ENCODE measurements at regions not wholly inside any gene's neighbourhood (a gene's known extent, or its start where the extent isn't known, plus 50 kb on each side); places are given as distances from the start of the nearest gene placed in this dataset.
A peak's percentile ranks its signal among the peaks of the same experiment; 100 is the strongest.

DNA sequence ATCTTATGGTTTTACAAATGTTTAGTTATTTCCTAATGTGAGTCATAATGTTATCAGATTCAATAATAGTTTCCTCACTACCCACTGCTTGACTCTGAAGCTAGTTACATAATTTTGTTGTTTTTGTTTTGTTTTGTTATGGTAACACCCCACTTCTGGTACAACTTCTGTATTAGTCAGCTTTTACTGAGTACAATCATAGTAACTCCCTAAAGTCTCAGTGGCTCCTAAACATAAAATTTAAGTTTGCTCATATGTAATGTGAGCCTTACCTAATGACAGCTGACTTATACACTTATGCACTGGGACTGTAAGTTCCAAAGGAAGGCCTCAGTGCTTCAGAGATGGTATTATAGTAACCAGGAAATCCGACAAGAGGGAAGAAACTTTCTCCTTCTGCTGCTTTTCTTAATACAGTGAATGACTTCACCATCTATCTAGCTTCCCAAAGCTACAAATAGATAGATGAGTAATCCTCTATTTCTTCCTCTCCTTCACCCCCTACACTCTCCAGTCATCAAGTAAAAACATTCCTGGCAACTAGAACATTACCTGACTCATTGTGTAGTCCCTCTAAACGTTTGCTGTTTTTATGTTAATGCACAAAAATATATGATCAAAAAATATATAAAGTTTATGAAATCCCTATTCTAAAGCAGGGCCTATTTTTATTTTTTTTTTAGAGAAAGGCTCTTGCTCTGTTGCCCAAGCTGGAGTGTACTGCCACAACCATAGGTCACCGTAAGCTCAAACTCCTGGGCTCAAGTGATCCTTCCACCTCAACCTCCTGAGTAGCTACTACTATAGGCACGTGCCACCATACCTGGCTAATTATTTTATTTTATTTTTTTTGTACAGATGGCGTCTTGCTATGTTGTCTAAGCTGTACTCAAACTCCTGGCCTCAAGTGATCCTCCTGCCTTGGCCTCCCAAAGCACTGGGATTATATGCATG is 563.0 kb downstream of the SOX6 start:
- DNase-seq (ENCODE audit: low read depth in 1 of 2, low spot score in 1 of 2): no peak
- in situ Hi-C loops (cut with HindIII; ENCODE audit: low pct_unique_long_range_greater_than_20kb, low sequenced_read_pairs): no loop called here
- no peak for TF ChIP-seq JUND (IDR thresholded peaks at IDR 0.05; ENCODE audit: low read depth)

- DNase-seq (ENCODE audit: low read depth in 1 of 2, low spot score in 1 of 2): no peak
- in situ Hi-C loops (cut with HindIII; ENCODE audit: low pct_unique_long_range_greater_than_20kb, low sequenced_read_pairs): no loop called here
- TF ChIP-seq JUND (IDR thresholded peaks at IDR 0.05; ENCODE audit: low read depth): no peak
Measured at GRCh38 chr11:15794361-15795150, 561.8 kb downstream of the SOX6 start.

- in situ Hi-C loops (cut with HindIII; ENCODE audit: low pct_unique_long_range_greater_than_20kb, low sequenced_read_pairs): no loop called here
- TF ChIP-seq JUND (IDR thresholded peaks at IDR 0.05; ENCODE audit: low read depth): no peak
- DNase-seq (ENCODE audit: low read depth in 1 of 2, low spot score in 1 of 2): no peak
Measured at GRCh38 chr11:15795378-15795777, 561.0 kb downstream of the SOX6 start.

- peak in 1 of 2 experiments; percentile 5 for DNase-seq (ENCODE audit: low read depth in 1 of 2, low spot score in 1 of 2)
- in situ Hi-C loops (cut with HindIII; ENCODE audit: low pct_unique_long_range_greater_than_20kb, low sequenced_read_pairs): no loop called here
Measured at GRCh38 chr11:15800111-15800800, 556.1 kb downstream of the SOX6 start.

DNA sequence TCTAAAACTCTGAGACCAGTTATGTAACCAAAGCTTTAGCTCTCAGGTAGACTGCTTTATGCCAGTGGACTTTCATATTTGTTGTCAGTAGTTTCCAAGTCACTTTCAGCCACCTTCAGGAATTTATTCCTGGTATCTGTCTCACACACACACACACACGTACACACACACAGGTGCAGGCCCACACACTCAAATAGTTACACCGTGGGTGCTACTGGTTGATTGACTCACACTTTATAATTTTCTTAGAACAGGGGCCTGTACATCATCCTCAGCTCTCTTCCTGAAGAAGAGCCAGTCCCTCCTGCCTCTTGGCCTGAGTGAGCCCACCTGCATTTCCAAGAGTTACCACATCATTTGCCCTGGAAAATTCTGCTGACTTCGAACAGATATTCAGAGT is 555.2 kb downstream of the SOX6 start:
- no peak for DNase-seq (ENCODE audit: low read depth in 1 of 2, low spot score in 1 of 2)
- in situ Hi-C loops (cut with HindIII; ENCODE audit: low pct_unique_long_range_greater_than_20kb, low sequenced_read_pairs): no loop called here
- no peak for TF ChIP-seq JUND (IDR thresholded peaks at IDR 0.05; ENCODE audit: low read depth)

More at GRCh38 chr11:15800111-15800800, 556.1 kb downstream of the SOX6 start:
- no peak for TF ChIP-seq JUND (IDR thresholded peaks at IDR 0.05; ENCODE audit: low read depth)

DNA sequence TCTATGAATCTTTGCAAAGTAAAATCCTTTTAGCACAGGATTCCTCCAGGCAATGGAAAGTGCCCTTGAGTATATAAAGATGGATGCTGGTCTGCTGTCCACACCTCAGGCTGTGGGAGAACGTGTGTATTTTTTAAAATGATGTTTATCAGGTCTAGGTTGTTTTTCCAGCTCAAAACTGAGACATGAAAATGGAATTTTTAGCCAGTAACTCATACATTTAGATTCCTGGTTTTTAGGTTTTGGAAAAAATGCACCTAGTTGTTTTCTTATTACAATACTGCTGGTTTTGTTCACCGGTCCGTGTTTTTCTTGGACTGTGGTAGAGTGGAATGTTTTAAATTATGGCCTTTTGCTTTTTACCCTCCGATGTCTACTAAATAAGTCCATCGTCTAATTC is 554.7 kb downstream of the SOX6 start:
- in situ Hi-C loops (cut with HindIII; ENCODE audit: low pct_unique_long_range_greater_than_20kb, low sequenced_read_pairs): no loop called here
- DNase-seq (ENCODE audit: low read depth in 1 of 2, low spot score in 1 of 2): no peak
- TF ChIP-seq JUND (IDR thresholded peaks at IDR 0.05; ENCODE audit: low read depth): no peak

DNA sequence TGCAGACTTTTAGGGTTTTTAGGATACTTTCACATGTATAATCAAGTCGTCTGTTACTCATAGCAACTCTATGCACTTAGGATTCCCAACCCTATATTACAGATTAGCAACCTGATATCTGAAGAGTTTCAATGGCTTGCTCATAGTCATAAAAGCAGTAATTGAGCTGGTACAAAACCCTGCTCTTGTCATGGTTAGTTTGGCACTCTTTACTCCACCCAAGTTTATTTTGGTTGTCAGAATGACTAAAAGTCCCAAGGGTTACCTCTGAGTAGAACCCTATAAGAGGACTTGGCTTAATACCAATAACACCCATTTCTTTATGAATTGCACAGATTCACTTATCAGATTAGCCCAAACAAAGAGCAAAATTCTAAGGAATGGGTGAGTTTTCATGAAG is 550.6 kb downstream of the SOX6 start:
- TF ChIP-seq JUND (IDR thresholded peaks at IDR 0.05; ENCODE audit: low read depth): no peak
- in situ Hi-C loops (cut with HindIII; ENCODE audit: low pct_unique_long_range_greater_than_20kb, low sequenced_read_pairs): no loop called here
- DNase-seq (ENCODE audit: low read depth in 1 of 2, low spot score in 1 of 2): no peak

- in situ Hi-C loops (cut with HindIII; ENCODE audit: low pct_unique_long_range_greater_than_20kb, low sequenced_read_pairs): no loop called here
- TF ChIP-seq JUND (IDR thresholded peaks at IDR 0.05; ENCODE audit: low read depth): no peak
- no peak for DNase-seq (ENCODE audit: low read depth in 1 of 2, low spot score in 1 of 2)
Measured at GRCh38 chr11:15806217-15806616, 550.1 kb downstream of the SOX6 start.

- no peak for DNase-seq (ENCODE audit: low read depth in 1 of 2, low spot score in 1 of 2)
- in situ Hi-C loops (cut with HindIII; ENCODE audit: low pct_unique_long_range_greater_than_20kb, low sequenced_read_pairs): no loop called here
- TF ChIP-seq JUND (IDR thresholded peaks at IDR 0.05; ENCODE audit: low read depth): no peak
Measured at GRCh38 chr11:15807827-15808226, 548.5 kb downstream of the SOX6 start.

GRCh38 chr11:15810082-15810481 is 546.3 kb downstream of the SOX6 start:
- TF ChIP-seq JUND (IDR thresholded peaks at IDR 0.05; ENCODE audit: low read depth): no peak
- in situ Hi-C loops (cut with HindIII; ENCODE audit: low pct_unique_long_range_greater_than_20kb, low sequenced_read_pairs): no loop called here

DNA sequence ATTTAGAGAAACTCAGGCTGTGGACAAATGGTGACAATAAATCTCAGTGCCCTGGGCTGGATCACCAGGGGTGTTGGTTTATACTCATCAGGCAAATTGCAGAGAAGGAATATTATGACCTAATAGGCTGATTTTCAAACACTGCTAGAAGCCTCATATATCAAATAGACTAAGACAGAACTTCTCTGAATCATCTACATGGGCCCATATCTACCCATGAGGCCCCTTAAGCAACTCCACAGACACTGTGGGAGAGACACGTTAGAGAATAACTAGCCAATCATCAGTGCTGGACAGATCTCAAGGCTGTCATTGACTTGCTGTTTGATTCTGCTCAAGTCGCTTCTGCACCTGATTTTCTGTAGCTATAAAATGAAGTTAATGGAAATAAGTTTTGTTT is 545.8 kb downstream of the SOX6 start:
- in situ Hi-C loops (cut with HindIII; ENCODE audit: low pct_unique_long_range_greater_than_20kb, low sequenced_read_pairs): no loop called here
- DNase-seq (ENCODE audit: low read depth in 1 of 2, low spot score in 1 of 2): no peak
- no peak for TF ChIP-seq JUND (IDR thresholded peaks at IDR 0.05; ENCODE audit: low read depth)

More at GRCh38 chr11:15810082-15810481, 546.3 kb downstream of the SOX6 start:
- no peak for DNase-seq (ENCODE audit: low read depth in 1 of 2, low spot score in 1 of 2)
